B cell (primary cell): ENCODE measurements at regions not wholly inside any gene's neighbourhood (a gene's known extent, or its start where the extent isn't known, plus 50 kb on each side); places are given as distances from the start of the nearest gene placed in this dataset.

Experiments used
- ATAC-seq: fragments of 200-7000 bp; cut with Tn5 transposase; one replicate; pipeline ENCODE4 v1.10.0; 2021; ENCODE audit warnings: low read depth, mild to moderate bottlenecking, moderate number of reproducible peaks, moderate library complexity
- CTCF ChIA-PET: fragments of 350-600 bp; sonication (Branson Sonifier 250); formaldehyde crosslinking; loops from one replicate; lab custom pipeline; 2021; ENCODE audit warnings: antibody characterized with exemption, inconsistent platforms; lab: Charles Lee
- POLR2A ChIA-PET: fragments of 350-600 bp; sonication (Branson Sonifier 250); formaldehyde crosslinking; loops from one replicate; lab custom pipeline; 2021; ENCODE audit warnings: antibody characterized with exemption; lab: Charles Lee
- DNase-seq: peaks from one replicate; pipeline ENCODE4 v3.0.0; 2013
- H2AFZ ChIP-seq: 2 replicates; pipeline ENCODE4 v1.6.1; 2012; ENCODE audit warnings: mild to moderate bottlenecking, low read depth, low read length; ENCODE audit not compliant: insufficient read depth, poor library complexity, severe bottlenecking
- H3K27ac ChIP-seq, 2 donors: 1 replicate in 1 of 2; 2 replicates in 1 of 2; pipeline ENCODE4 v1.5.1; 2012 to 2013; ENCODE audit warnings: low read length in 2 of 2, mild to moderate bottlenecking in 2 of 2, moderate library complexity in 1 of 2
- H3K27me3 ChIP-seq, 4 experiments: fragments of 200-600 bp in 1 of 4; sonication (generic) in 1 of 4; replicated peaks in 1 of 4; 1 replicate in 2 of 4; 2 replicates in 2 of 4; pipeline versions ENCODE4 v1.6.1 to v1.7.0; 2013 to 2016; ENCODE audit warnings: low read length in 3 of 4, mild to moderate bottlenecking in 2 of 4, mixed read lengths in 1 of 4, moderate library complexity in 1 of 4; ENCODE audit not compliant: insufficient read depth in 4 of 4, control insufficient read depth in 3 of 4; ENCODE audit errors: control extremely low read depth in 1 of 4
- H3K36me3 ChIP-seq, 2 experiments: replicated peaks in 1 of 2; 1 replicate in 1 of 2; 2 replicates in 1 of 2; pipeline versions ENCODE4 v1.6.1 to v1.7.1; 2013; ENCODE audit warnings: low read length in 1 of 2; ENCODE audit not compliant: insufficient read depth in 2 of 2, control insufficient read depth in 1 of 2; ENCODE audit errors: control extremely low read depth in 1 of 2, extremely low read depth in 1 of 2
- H3K4me1 ChIP-seq, 2 donors: fragments of 200-600 bp in 1 of 2; sonication (generic) in 1 of 2; 1 replicate in 1 of 2; 2 replicates in 1 of 2; pipeline versions ENCODE4 v1.5.1 to v1.6.1; 2013 to 2017; ENCODE audit warnings: low read length in 2 of 2; ENCODE audit not compliant: control insufficient read depth in 2 of 2, insufficient read depth in 2 of 2
- H3K4me2 ChIP-seq: replicated peaks from 2 replicates; pipeline ENCODE3; 2012; ENCODE audit warnings: mild to moderate bottlenecking, low read depth, low read length; ENCODE audit not compliant: poor library complexity, severe bottlenecking
- H3K4me3 ChIP-seq, 5 experiments: fragments of 200-600 bp in 1 of 5; sonication (generic) in 1 of 5; 1 replicate in 3 of 5; 2 replicates in 2 of 5; pipeline versions ENCODE4 v1.5.1 to v1.7.0; 2011 to 2016; ENCODE audit warnings: low read length in 4 of 5, mild to moderate bottlenecking in 4 of 5, low read depth in 2 of 5, control low read depth in 1 of 5, moderate library complexity in 1 of 5; ENCODE audit not compliant: insufficient read depth in 1 of 5; ENCODE audit errors: control extremely low read depth in 1 of 5, extremely low read depth in 1 of 5
- H3K79me2 ChIP-seq: fragments of 200-600 bp; sonication (generic); one replicate; pipeline ENCODE4 v1.6.0; 2016; ENCODE audit warnings: low read length; ENCODE audit not compliant: control insufficient read depth, insufficient read depth
- H3K9ac ChIP-seq: fragments of 200-600 bp; sonication (generic); 2 replicates; pipeline ENCODE4 v1.6.1; 2017; ENCODE audit warnings: mild to moderate bottlenecking, low read length, moderate library complexity
- H3K9me3 ChIP-seq, 3 donors: one replicate each; pipeline versions ENCODE4 v1.6.1 to v1.7.1; 2013; ENCODE audit warnings: low read length in 2 of 3; ENCODE audit not compliant: control insufficient read depth in 2 of 3, insufficient read depth in 1 of 3; ENCODE audit errors: control extremely low read depth in 1 of 3
- H4K20me1 ChIP-seq: 2 replicates; pipeline ENCODE4 v1.6.0; 2012; ENCODE audit warnings: mild to moderate bottlenecking, low read length; ENCODE audit not compliant: insufficient read depth, control insufficient read depth, poor library complexity, severe bottlenecking
- H3K27ac Mint-ChIP-seq: one replicate; pipeline ENCODE4 v1.8.0; 2021; ENCODE audit warnings: mixed read lengths
- H3K27me3 Mint-ChIP-seq: one replicate; pipeline ENCODE4 v1.8.0; 2021; ENCODE audit warnings: mixed read lengths
- H3K4me1 Mint-ChIP-seq: one replicate; pipeline ENCODE4 v1.8.0; 2021; ENCODE audit warnings: mixed read lengths
- H3K4me3 Mint-ChIP-seq: one replicate; pipeline ENCODE4 v1.8.0; 2021; ENCODE audit warnings: mixed read lengths
- H3K9me3 Mint-ChIP-seq: one replicate; pipeline ENCODE4 v1.8.0; 2022; ENCODE audit warnings: mixed read lengths; ENCODE audit not compliant: insufficient read depth
- EZH2 ChIP-seq: IDR thresholded peaks from 2 replicates; pipeline ENCODE4 v1.6.1; 2012; ENCODE audit warnings: borderline replicate concordance, low read depth, mild to moderate bottlenecking, moderate library complexity, low read length; ENCODE audit not compliant: insufficient read depth, poor library complexity, severe bottlenecking
- WGBS: methylation state at CpG from one replicate; pipeline ENCODE4 v1.1.5; 2013; ENCODE audit warnings: missing lambda C conversion rate; ENCODE audit not compliant: insufficient coverage; 5-methylcytosine and 5-hydroxymethylcytosine counted together
- intact Hi-C: fragments of 100-400 bp; cut with micrococcal nuclease; formaldehyde crosslinking; loops from one replicate; pipeline ENCODE4 v1.10.0; 2022
- TF ChIP-seq, protein P1 (sequence below): fragments of 200-600 bp; IDR thresholded peaks from one replicate; pipeline ENCODE4 v1.8.0; 2022; ENCODE audit warnings: antibody characterized with exemption, mild to moderate bottlenecking

DNA sequence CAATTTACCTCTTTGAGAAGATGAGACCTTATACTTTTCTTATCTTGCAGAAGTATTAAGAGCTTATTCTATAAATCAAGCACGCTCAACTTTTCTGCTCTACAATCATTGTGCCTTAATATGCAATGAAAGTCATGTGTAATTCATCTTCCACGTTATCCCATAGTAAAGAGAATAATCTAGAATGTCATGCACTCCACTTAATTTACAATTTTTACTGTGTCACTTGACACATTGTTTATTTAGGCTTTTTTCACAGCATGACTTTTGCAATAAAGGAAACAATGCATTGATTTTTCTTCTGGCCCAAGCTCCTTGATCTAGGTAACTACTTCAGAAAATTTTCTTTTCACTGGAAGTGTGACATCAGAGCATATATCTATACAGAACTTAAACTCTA is 290.9 kb downstream of the HHIPL2 start:
- Histone ChIP-seq H3K36me3 (no peaks in the 10 kb centered on the region), H4K20me1 (no peaks in the 10 kb centered on the region), H3K27ac (no peak overlapping the region), H3K9me3 (peaks cover 0 to 3% (median 0%) of the 10 kb centered on the region in 3 donors), H3K4me1 (no peaks in the 10 kb centered on the region), H3K27me3 (peaks cover 0 to 1% (median 0%) of the 10 kb centered on the region in 4 experiments), H3K4me3 (no peak overlapping the region), H3K4me2 (no peak overlapping the region), H2AFZ (no peak overlapping the region), H3K9ac (no peak overlapping the region), H3K79me2 (no peaks in the 10 kb centered on the region)
- Mint-ChIP-seq H3K4me3 (no peak overlapping the region), H3K4me1 (no peaks in the 10 kb centered on the region), H3K9me3 (no peaks in the 10 kb centered on the region), H3K27me3 (peaks cover 8% of the 10 kb centered on the region), H3K27ac (no peak overlapping the region)
- no CpG with 5 or more reads among the region's 2 CpGs for WGBS
- CTCF ChIA-PET = no interaction called here
- intact Hi-C loops = no loop called here
- TF ChIP-seq, protein P1, sequence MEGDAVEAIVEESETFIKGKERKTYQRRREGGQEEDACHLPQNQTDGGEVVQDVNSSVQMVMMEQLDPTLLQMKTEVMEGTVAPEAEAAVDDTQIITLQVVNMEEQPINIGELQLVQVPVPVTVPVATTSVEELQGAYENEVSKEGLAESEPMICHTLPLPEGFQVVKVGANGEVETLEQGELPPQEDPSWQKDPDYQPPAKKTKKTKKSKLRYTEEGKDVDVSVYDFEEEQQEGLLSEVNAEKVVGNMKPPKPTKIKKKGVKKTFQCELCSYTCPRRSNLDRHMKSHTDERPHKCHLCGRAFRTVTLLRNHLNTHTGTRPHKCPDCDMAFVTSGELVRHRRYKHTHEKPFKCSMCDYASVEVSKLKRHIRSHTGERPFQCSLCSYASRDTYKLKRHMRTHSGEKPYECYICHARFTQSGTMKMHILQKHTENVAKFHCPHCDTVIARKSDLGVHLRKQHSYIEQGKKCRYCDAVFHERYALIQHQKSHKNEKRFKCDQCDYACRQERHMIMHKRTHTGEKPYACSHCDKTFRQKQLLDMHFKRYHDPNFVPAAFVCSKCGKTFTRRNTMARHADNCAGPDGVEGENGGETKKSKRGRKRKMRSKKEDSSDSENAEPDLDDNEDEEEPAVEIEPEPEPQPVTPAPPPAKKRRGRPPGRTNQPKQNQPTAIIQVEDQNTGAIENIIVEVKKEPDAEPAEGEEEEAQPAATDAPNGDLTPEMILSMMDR = no peak
- TF ChIP-seq EZH2 = no peak
- POLR2A ChIA-PET = no interaction called here
- DNase-seq (no peak), ATAC-seq (no peak)

DNA sequence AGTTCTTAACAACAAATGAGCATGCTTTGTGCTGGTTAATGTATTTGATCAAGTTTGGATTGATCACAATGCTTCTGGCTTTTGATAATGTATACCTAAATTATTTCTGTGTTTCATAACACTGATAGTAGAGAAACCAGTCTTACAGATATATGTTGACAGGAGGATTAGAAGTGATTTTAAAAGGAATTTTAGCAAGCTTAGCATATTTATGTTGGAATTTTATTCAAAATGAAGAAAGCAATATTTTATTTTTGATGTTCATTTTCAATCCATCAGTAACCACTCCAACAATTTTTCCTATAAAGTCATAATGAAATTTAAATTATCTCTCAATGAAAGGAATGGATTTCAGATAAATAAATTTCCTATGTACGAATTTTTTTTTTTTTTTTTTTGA is 291.8 kb downstream of the HHIPL2 start:
- Histone ChIP-seq H3K9me3 (peaks cover 0 to 3% (median 0%) of the 10 kb centered on the region in 3 donors), H4K20me1 (no peaks in the 10 kb centered on the region), H3K4me3 (no peak overlapping the region), H3K9ac (no peak overlapping the region), H3K79me2 (no peaks in the 10 kb centered on the region), H2AFZ (no peak overlapping the region), H3K4me1 (no peaks in the 10 kb centered on the region), H3K4me2 (no peak overlapping the region), H3K36me3 (no peaks in the 10 kb centered on the region), H3K27ac (no peak overlapping the region), H3K27me3 (no peaks in the 10 kb centered on the region)
- DNase-seq (no peak), ATAC-seq (no peak)
- intact Hi-C loops = no loop called here
- Mint-ChIP-seq H3K9me3 (no peaks in the 10 kb centered on the region), H3K4me1 (no peaks in the 10 kb centered on the region), H3K27me3 (peaks cover 8% of the 10 kb centered on the region), H3K4me3 (no peak overlapping the region), H3K27ac (no peak overlapping the region)
- WGBS = no CpG with 5 or more reads among the region's 1 CpG
- no peak for TF ChIP-seq EZH2
- TF ChIP-seq, protein P1 = no peak
- POLR2A ChIA-PET = no interaction called here
- CTCF ChIA-PET = interaction anchor here (0.7 kb wide), 1 partner anchor 201 kb away, joined by 4 read pairs; no protein-coding TSS in a partner anchor
